ENCODE measurements at regions not wholly inside any gene's neighbourhood (a gene's known extent, or its start where the extent isn't known, plus 50 kb on each side); places are given as distances from the start of the nearest gene placed in this dataset.
"Not testable (repeated sequence)": the region's sequence is repeated elsewhere in the genome, so short reads cannot be mapped to it uniquely, and the experiment has no call there.

- DNase-seq: no peak
Observed at GRCh38 chr10:18875477-18875876, 173.1 kb upstream of the MALRD1 start.

GRCh38 chr10:18879284-18879683 lies 169.3 kb upstream of the MALRD1 start:
- no peak for DNase-seq

- DNase-seq: no peak
Observed at GRCh38 chr10:18880530-18880929, 168.1 kb upstream of the MALRD1 start.

GRCh38 chr10:18886102-18886501 lies 162.5 kb upstream of the MALRD1 start:
- no peak for DNase-seq

- no peak for DNase-seq
Observed at GRCh38 chr10:18906636-18907035, 142.0 kb upstream of the MALRD1 start.

GRCh38 chr10:18917431-18917830 lies 131.2 kb upstream of the MALRD1 start:
- not testable (repeated sequence) for DNase-seq

GRCh38 chr10:18918532-18918931 lies 130.1 kb upstream of the MALRD1 start:
- no peak for DNase-seq

- DNase-seq: no peak
Observed at GRCh38 chr10:18949391-18949790, 99.2 kb upstream of the MALRD1 start.

- not testable (repeated sequence) for DNase-seq
Observed at GRCh38 chr10:18951072-18951823, 97.4 kb upstream of the MALRD1 start.

- DNase-seq: no peak
Observed at GRCh38 chr10:18955061-18955460, 93.5 kb upstream of the MALRD1 start.

- DNase-seq: no peak
Observed at GRCh38 chr10:18959369-18959768, 89.2 kb upstream of the MALRD1 start.

- no peak for DNase-seq
Observed at GRCh38 chr10:18960466-18961079, 88.0 kb upstream of the MALRD1 start.

GRCh38 chr10:18968159-18968558 lies 80.4 kb upstream of the MALRD1 start:
- DNase-seq: no peak

GRCh38 chr10:18976696-18977251 lies 71.8 kb upstream of the MALRD1 start:
- DNase-seq: no peak

GRCh38 chr10:18980089-18980629 lies 68.4 kb upstream of the MALRD1 start:
- no peak for DNase-seq

- no peak for DNase-seq
Observed at GRCh38 chr10:18984531-18984930, 64.1 kb upstream of the MALRD1 start.

- no peak for DNase-seq
Observed at GRCh38 chr10:18988338-18988737, 60.3 kb upstream of the MALRD1 start.
